Tibial artery (tissue), 4 donors: ENCODE measurements at regions not wholly inside any gene's neighbourhood (a gene's known extent, or its start where the extent isn't known, plus 50 kb on each side); places are given as distances from the start of the nearest gene placed in this dataset.

Experiments
- DNase-seq, 2 donors: peaks; one replicate each; pipeline ENCODE4 v3.0.0-alpha.2; 2019
- H3K27ac ChIP-seq, 2 donors: fragments of 200-600 bp; sonication (generic) in 1 of 2; 1 replicate in 1 of 2; 2 replicates in 1 of 2; pipeline ENCODE4 v1.5.1; 2018 to 2019; ENCODE audit warnings: mild to moderate bottlenecking in 1 of 2
- H3K27me3 ChIP-seq, 2 donors: fragments of 200-600 bp; sonication (generic) in 1 of 2; one replicate each; pipeline versions ENCODE4 v1.5.1 to v1.6.0; 2016 to 2019
- H3K36me3 ChIP-seq, 3 donors: fragments of 200-600 bp; sonication (generic) in 2 of 3; one replicate each; pipeline ENCODE4 v1.5.1; 2016 to 2019; ENCODE audit warnings: mild to moderate bottlenecking in 2 of 3
- H3K4me1 ChIP-seq, 4 donors: fragments of 200-600 bp; sonication (generic) in 2 of 4; 1 replicate in 3 of 4; 2 replicates in 1 of 4; pipeline ENCODE4 v1.5.1; 2016 to 2019
- H3K4me3 ChIP-seq, 2 donors: fragments of 200-600 bp; sonication (generic) in 1 of 2; 1 replicate in 1 of 2; 2 replicates in 1 of 2; pipeline ENCODE4 v1.5.1; 2018 to 2019; ENCODE audit warnings: mild to moderate bottlenecking in 2 of 2
- H3K9me3 ChIP-seq, 3 donors: fragments of 200-600 bp; sonication (generic) in 1 of 3; one replicate each; pipeline ENCODE4 v1.5.1; 2016 to 2019
- intact Hi-C: fragments of 100-400 bp; cut with DNase I; formaldehyde crosslinking; loops from one replicate; pipeline ENCODE4 v1.15.0; 2023; ENCODE audit warnings: low total_unique reads
- TF ChIP-seq, protein P1 (sequence below), 2 experiments: fragments of 200-600 bp in 1 of 2; fragments of 450-650 bp in 1 of 2; IDR thresholded peaks; one replicate each; pipeline ENCODE4 v1.5.1; 2017 to 2019; ENCODE audit warnings: antibody characterized with exemption in 2 of 2, mild to moderate bottlenecking in 1 of 2, moderate library complexity in 1 of 2

- peak overlapping the region; percentile 26 to 47 for H3K27ac ChIP-seq
- no peaks in the 10 kb centered on the region for H3K36me3 ChIP-seq
- TF ChIP-seq, protein P1, sequence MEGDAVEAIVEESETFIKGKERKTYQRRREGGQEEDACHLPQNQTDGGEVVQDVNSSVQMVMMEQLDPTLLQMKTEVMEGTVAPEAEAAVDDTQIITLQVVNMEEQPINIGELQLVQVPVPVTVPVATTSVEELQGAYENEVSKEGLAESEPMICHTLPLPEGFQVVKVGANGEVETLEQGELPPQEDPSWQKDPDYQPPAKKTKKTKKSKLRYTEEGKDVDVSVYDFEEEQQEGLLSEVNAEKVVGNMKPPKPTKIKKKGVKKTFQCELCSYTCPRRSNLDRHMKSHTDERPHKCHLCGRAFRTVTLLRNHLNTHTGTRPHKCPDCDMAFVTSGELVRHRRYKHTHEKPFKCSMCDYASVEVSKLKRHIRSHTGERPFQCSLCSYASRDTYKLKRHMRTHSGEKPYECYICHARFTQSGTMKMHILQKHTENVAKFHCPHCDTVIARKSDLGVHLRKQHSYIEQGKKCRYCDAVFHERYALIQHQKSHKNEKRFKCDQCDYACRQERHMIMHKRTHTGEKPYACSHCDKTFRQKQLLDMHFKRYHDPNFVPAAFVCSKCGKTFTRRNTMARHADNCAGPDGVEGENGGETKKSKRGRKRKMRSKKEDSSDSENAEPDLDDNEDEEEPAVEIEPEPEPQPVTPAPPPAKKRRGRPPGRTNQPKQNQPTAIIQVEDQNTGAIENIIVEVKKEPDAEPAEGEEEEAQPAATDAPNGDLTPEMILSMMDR (IDR thresholded peaks at IDR 0.05) = peak; percentile 5 to 28
- no peaks in the 10 kb centered on the region for H3K9me3 ChIP-seq
- H3K4me1 ChIP-seq = peaks cover 0 to 36% (median 13%) of the 10 kb centered on the region in 4 donors
- intact Hi-C loops = no loop called here
- H3K4me3 ChIP-seq = no peak overlapping the region
- peak; percentile 76 for DNase-seq
- no peaks in the 10 kb centered on the region for H3K27me3 ChIP-seq
Measured at GRCh38 chr2:45237850-45238542, 228.7 kb upstream of the SIX2 start.

DNA sequence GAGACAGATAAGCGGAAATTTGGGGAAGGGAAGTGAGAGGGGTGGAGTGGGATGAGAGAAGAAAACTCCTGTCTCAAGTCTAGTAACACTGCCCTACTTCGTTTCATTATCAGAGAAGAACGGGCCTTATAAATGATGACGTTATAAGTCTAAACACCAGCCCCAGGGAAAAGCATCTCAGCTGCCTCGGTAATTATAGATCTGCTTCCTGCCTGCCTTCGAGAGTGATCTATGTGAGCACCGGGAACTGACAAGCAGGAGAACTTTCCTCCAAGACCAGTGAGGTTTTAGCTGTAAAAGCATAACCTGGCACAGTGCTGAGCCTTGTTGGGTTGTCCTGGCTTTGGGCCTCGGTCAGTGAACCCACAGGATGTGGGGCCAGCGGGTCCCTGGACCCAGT is 227.9 kb upstream of the SIX2 start:
- Histone ChIP-seq H3K4me1 (peaks cover 0 to 27% (median 10%) of the 10 kb centered on the region in 4 donors), H3K4me3 (no peak overlapping the region), H3K27me3 (no peaks in the 10 kb centered on the region), H3K9me3 (no peaks in the 10 kb centered on the region), H3K27ac (peak overlapping the region in 1 of 2 donors; percentile 47), H3K36me3 (no peaks in the 10 kb centered on the region)
- intact Hi-C loops = no loop called here
- DNase-seq = no peak
- TF ChIP-seq, protein P1 (IDR thresholded peaks at IDR 0.05) = no peak

DNA sequence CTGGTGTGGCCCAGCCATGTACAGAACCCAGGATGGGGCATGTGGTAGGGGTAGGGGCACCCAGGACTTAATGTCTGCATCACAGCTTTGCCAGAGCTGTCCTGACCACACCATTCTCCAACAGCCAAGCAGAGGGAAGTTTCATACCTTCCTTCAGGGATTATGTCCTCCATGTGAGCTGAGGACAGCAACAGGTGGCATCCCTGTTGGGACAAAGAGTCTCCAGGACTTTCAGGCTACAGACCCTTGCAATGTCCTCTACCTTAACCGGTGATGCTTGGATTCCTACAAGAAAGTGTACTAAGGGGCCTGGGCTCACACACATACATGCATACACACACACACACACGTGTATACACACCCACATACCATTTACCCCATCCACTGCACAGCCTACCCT is 227.0 kb upstream of the SIX2 start:
- TF ChIP-seq, protein P1 (IDR thresholded peaks at IDR 0.05) = no peak
- intact Hi-C loops = no loop called here
- Histone ChIP-seq H3K9me3 (no peaks in the 10 kb centered on the region), H3K4me1 (peaks cover 0 to 19% (median 5%) of the 10 kb centered on the region in 4 donors), H3K36me3 (no peaks in the 10 kb centered on the region), H3K27me3 (no peaks in the 10 kb centered on the region), H3K27ac (no peak overlapping the region), H3K4me3 (no peak overlapping the region)
- DNase-seq = no peak

DNA sequence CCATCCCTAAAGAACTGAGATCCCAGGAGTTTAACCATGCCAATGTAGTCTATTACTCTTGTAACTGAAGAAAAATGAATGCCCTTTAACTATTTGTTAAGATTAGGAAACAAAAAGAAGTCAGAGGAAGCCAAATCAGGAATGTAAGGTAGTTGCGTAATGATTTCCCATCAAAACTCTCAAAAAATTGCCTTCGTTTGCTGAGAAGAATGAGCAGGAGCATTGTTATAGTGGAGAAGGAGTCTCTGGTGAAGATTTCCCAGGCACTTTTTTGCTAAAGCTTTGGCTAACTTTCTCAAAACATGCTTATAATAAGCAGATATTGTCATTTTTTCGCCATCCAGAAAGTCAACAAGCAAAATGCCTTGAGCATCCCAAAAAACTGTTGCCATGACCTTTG is 224.0 kb upstream of the SIX2 start:
- no peak overlapping the region for H3K4me3 ChIP-seq
- H3K27me3 ChIP-seq = no peaks in the 10 kb centered on the region
- H3K27ac ChIP-seq = no peak overlapping the region
- H3K9me3 ChIP-seq = no peaks in the 10 kb centered on the region
- H3K4me1 ChIP-seq = peaks cover 0 to 20% (median 0%) of the 10 kb centered on the region in 4 donors
- H3K36me3 ChIP-seq = no peaks in the 10 kb centered on the region
- no peak for DNase-seq
- TF ChIP-seq, protein P1 (IDR thresholded peaks at IDR 0.05) = no peak
- intact Hi-C loops = no loop called here

- Histone ChIP-seq H3K27ac (no peak overlapping the region), H3K27me3 (no peaks in the 10 kb centered on the region), H3K4me1 (peaks cover 0 to 15% (median 0%) of the 10 kb centered on the region in 4 donors), H3K4me3 (no peak overlapping the region), H3K9me3 (no peaks in the 10 kb centered on the region), H3K36me3 (no peaks in the 10 kb centered on the region)
- TF ChIP-seq, protein P1 (IDR thresholded peaks at IDR 0.05) = no peak
- DNase-seq = no peak
- intact Hi-C loops = no loop called here
Measured at GRCh38 chr2:45232818-45233217, 223.6 kb upstream of the SIX2 start.
